ENCODE measurements at regions not wholly inside any gene's neighbourhood (a gene's known extent, or its start where the extent isn't known, plus 50 kb on each side); places are given as distances from the start of the nearest gene placed in this dataset.
"Not testable (repeated sequence)": the region's sequence is repeated elsewhere in the genome, so short reads cannot be mapped to it uniquely, and the experiment has no call there.

- H3K9me3 Mint-ChIP-seq, result peaks cover 4 to 13% (median 9%) of the 10 kb centered on the region in 3 donors
- CTCF ChIA-PET, result interaction anchor here in 1 of 2 donors (0.7 kb wide), 1 partner anchor 35 kb away, joined by 3 read pairs; no protein-coding TSS in a partner anchor
- H3K4me3 ChIP-seq (ENCODE audit: control insufficient read depth in 1 of 2, extremely low read depth in 1 of 2, low read length in 1 of 2), result no peak overlapping the region
- H3K27me3 ChIP-seq (replicated peaks in 1 of 2; ENCODE audit: control insufficient read depth in 2 of 2, extremely low read depth in 1 of 2, insufficient read depth in 2 of 2, low read length in 1 of 2), result no peaks in the 10 kb centered on the region
- H3K4me3 Mint-ChIP-seq, result no peak overlapping the region
- no peaks in the 10 kb centered on the region for H3K4me1 ChIP-seq (ENCODE audit: control insufficient read depth in 1 of 2, extremely low read depth in 1 of 2, insufficient read depth in 2 of 2, low read length in 2 of 2)
- no peak for DNase-seq
- no peaks in the 10 kb centered on the region for H3K36me3 Mint-ChIP-seq
- POLR2A ChIA-PET, result no interaction called here
- no peaks in the 10 kb centered on the region for H3K27me3 Mint-ChIP-seq
- no peak overlapping the region for H3K27ac ChIP-seq (ENCODE audit: low read length)
- no peaks in the 10 kb centered on the region for H3K9me3 ChIP-seq
- ATAC-seq (replicated peaks in 1 of 4), result no peak
- H3K4me1 Mint-ChIP-seq, result no peaks in the 10 kb centered on the region
- no peak overlapping the region for H3K27ac Mint-ChIP-seq
- H3K36me3 ChIP-seq (ENCODE audit: control insufficient read depth in 2 of 2, extremely low read depth in 1 of 2, insufficient read depth in 1 of 2, low read length in 1 of 2), result no peaks in the 10 kb centered on the region
- WGBS (ENCODE audit: insufficient coverage), result no CpG with 5 or more reads among the region's 1 CpG
These were observed 162.6 kb downstream of the MMUT start for GRCh38 chr6:49300443-49300842.

DNA sequence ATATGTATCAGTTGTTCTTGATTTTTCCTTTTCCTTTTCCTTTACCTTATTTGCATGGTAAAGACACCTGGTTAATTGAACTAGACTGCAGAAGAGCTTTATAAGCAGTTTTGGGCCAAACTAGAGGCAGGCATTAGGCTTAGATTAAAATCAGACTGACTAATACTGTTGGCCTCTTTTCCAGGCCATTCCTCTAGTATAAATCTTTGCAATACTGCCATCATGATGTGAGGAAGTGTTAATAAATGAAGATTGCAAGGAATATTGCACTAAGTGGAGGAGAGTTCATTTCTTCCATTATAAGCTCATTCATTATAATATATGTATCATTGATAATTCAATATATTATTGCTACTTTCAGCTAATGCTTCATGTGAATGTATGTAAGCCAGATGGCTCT is 163.8 kb downstream of the MMUT start:
- ATAC-seq (replicated peaks in 1 of 4) (no peak), DNase-seq (no peak)
- Histone ChIP-seq H3K27me3 (replicated peaks in 1 of 2; ENCODE audit: control insufficient read depth in 2 of 2, extremely low read depth in 1 of 2, insufficient read depth in 2 of 2, low read length in 1 of 2) (no peaks in the 10 kb centered on the region), H3K27ac (ENCODE audit: low read length) (no peak overlapping the region), H3K9me3 (no peaks in the 10 kb centered on the region), H3K4me1 (ENCODE audit: control insufficient read depth in 1 of 2, extremely low read depth in 1 of 2, insufficient read depth in 2 of 2, low read length in 2 of 2) (no peaks in the 10 kb centered on the region), H3K36me3 (ENCODE audit: control insufficient read depth in 2 of 2, extremely low read depth in 1 of 2, insufficient read depth in 1 of 2, low read length in 1 of 2) (no peaks in the 10 kb centered on the region), H3K4me3 (ENCODE audit: control insufficient read depth in 1 of 2, extremely low read depth in 1 of 2, low read length in 1 of 2) (no peak overlapping the region)
- Mint-ChIP-seq H3K4me3 (no peak overlapping the region), H3K27me3 (no peaks in the 10 kb centered on the region), H3K4me1 (no peaks in the 10 kb centered on the region), H3K9me3 (peaks cover 4 to 10% (median 9%) of the 10 kb centered on the region in 3 donors), H3K36me3 (no peaks in the 10 kb centered on the region), H3K27ac (no peak overlapping the region)
- POLR2A ChIA-PET, result no interaction called here
- CTCF ChIA-PET, result no interaction called here

- H3K9me3 Mint-ChIP-seq, result peaks cover 3 to 5% (median 5%) of the 10 kb centered on the region in 3 donors
These were observed 178.9 kb downstream of the MMUT start for GRCh38 chr6:49284180-49284579.

GRCh38 chr6:49274809-49275769 is 188.0 kb downstream of the MMUT start:
- ATAC-seq (replicated peaks in 1 of 4); H3K9me3 ChIP-seq; H3K27ac ChIP-seq (ENCODE audit: low read length); POLR2A ChIA-PET; H3K36me3 ChIP-seq (ENCODE audit: control insufficient read depth in 2 of 2, extremely low read depth in 1 of 2, insufficient read depth in 1 of 2, low read length in 1 of 2); H3K4me3 Mint-ChIP-seq; H3K27ac Mint-ChIP-seq; H3K36me3 Mint-ChIP-seq; H3K4me1 Mint-ChIP-seq; H3K27me3 ChIP-seq (replicated peaks in 1 of 2; ENCODE audit: control insufficient read depth in 2 of 2, extremely low read depth in 1 of 2, insufficient read depth in 2 of 2, low read length in 1 of 2); H3K4me3 ChIP-seq (ENCODE audit: control insufficient read depth in 1 of 2, extremely low read depth in 1 of 2, low read length in 1 of 2); H3K4me1 ChIP-seq (ENCODE audit: control insufficient read depth in 1 of 2, extremely low read depth in 1 of 2, insufficient read depth in 2 of 2, low read length in 2 of 2); H3K27me3 Mint-ChIP-seq; DNase-seq; CTCF ChIA-PET: not testable (repeated sequence)
- H3K9me3 Mint-ChIP-seq, result peaks cover 12% of the 10 kb centered on the region in 3 donors
- 87% methylated on average over 21 of the region's 27 CpGs for WGBS (ENCODE audit: insufficient coverage)

More at GRCh38 chr6:49284180-49284579, 178.9 kb downstream of the MMUT start:
- DNase-seq (no peak), ATAC-seq (replicated peaks in 1 of 4) (no peak)
- Histone ChIP-seq H3K9me3 (no peaks in the 10 kb centered on the region), H3K4me1 (ENCODE audit: control insufficient read depth in 1 of 2, extremely low read depth in 1 of 2, insufficient read depth in 2 of 2, low read length in 2 of 2) (no peaks in the 10 kb centered on the region), H3K36me3 (ENCODE audit: control insufficient read depth in 2 of 2, extremely low read depth in 1 of 2, insufficient read depth in 1 of 2, low read length in 1 of 2) (no peaks in the 10 kb centered on the region), H3K27me3 (replicated peaks in 1 of 2; ENCODE audit: control insufficient read depth in 2 of 2, extremely low read depth in 1 of 2, insufficient read depth in 2 of 2, low read length in 1 of 2) (no peaks in the 10 kb centered on the region), H3K27ac (ENCODE audit: low read length) (no peak overlapping the region), H3K4me3 (ENCODE audit: control insufficient read depth in 1 of 2, extremely low read depth in 1 of 2, low read length in 1 of 2) (no peak overlapping the region)
- CTCF ChIA-PET, result no interaction called here
- POLR2A ChIA-PET, result no interaction called here
- Mint-ChIP-seq H3K36me3 (no peaks in the 10 kb centered on the region), H3K27me3 (no peaks in the 10 kb centered on the region), H3K27ac (no peak overlapping the region), H3K4me1 (no peaks in the 10 kb centered on the region), H3K4me3 (no peak overlapping the region)
- no CpG with 5 or more reads among the region's 1 CpG for WGBS (ENCODE audit: insufficient coverage)

GRCh38 chr6:49269190-49269589 is 193.9 kb downstream of the MMUT start:
- no peak for ATAC-seq (replicated peaks in 1 of 4)
- DNase-seq, result no peak
- ChIA-PET POLR2A (no interaction called here), CTCF (no interaction called here)
- Mint-ChIP-seq H3K27me3 (no peaks in the 10 kb centered on the region), H3K4me1 (no peaks in the 10 kb centered on the region), H3K4me3 (no peak overlapping the region), H3K9me3 (peaks cover 0 to 4% (median 3%) of the 10 kb centered on the region in 3 donors), H3K27ac (no peak overlapping the region), H3K36me3 (no peaks in the 10 kb centered on the region)
- Histone ChIP-seq H3K36me3 (ENCODE audit: control insufficient read depth in 2 of 2, extremely low read depth in 1 of 2, insufficient read depth in 1 of 2, low read length in 1 of 2) (no peaks in the 10 kb centered on the region), H3K4me3 (ENCODE audit: control insufficient read depth in 1 of 2, extremely low read depth in 1 of 2, low read length in 1 of 2) (no peak overlapping the region), H3K27ac (ENCODE audit: low read length) (no peak overlapping the region), H3K9me3 (no peaks in the 10 kb centered on the region), H3K4me1 (ENCODE audit: control insufficient read depth in 1 of 2, extremely low read depth in 1 of 2, insufficient read depth in 2 of 2, low read length in 2 of 2) (no peaks in the 10 kb centered on the region), H3K27me3 (replicated peaks in 1 of 2; ENCODE audit: control insufficient read depth in 2 of 2, extremely low read depth in 1 of 2, insufficient read depth in 2 of 2, low read length in 1 of 2) (no peaks in the 10 kb centered on the region)
- no CpG with 5 or more reads among the region's 2 CpGs for WGBS (ENCODE audit: insufficient coverage)

- H3K27me3 ChIP-seq (replicated peaks in 1 of 2; ENCODE audit: control insufficient read depth in 2 of 2, extremely low read depth in 1 of 2, insufficient read depth in 2 of 2, low read length in 1 of 2), result no peaks in the 10 kb centered on the region
- Mint-ChIP-seq H3K36me3 (no peaks in the 10 kb centered on the region), H3K9me3 (peaks cover under 1 to 3% (median under 1%) of the 10 kb centered on the region in 3 donors), H3K4me1 (no peaks in the 10 kb centered on the region), H3K4me3 (no peak overlapping the region), H3K27ac (no peak overlapping the region), H3K27me3 (no peaks in the 10 kb centered on the region)
- ChIA-PET POLR2A (interaction anchor here in 1 of 2 donors (0.6 kb wide), 1 partner anchor 27 kb away, joined by 3 read pairs; no protein-coding TSS in a partner anchor), CTCF (no interaction called here)
- H3K36me3 ChIP-seq (ENCODE audit: control insufficient read depth in 2 of 2, extremely low read depth in 1 of 2, insufficient read depth in 1 of 2, low read length in 1 of 2), result no peaks in the 10 kb centered on the region
- no peak for DNase-seq
- WGBS (ENCODE audit: insufficient coverage), result 77% methylated on average over 8 of the region's 8 CpGs
- H3K4me1 ChIP-seq (ENCODE audit: control insufficient read depth in 1 of 2, extremely low read depth in 1 of 2, insufficient read depth in 2 of 2, low read length in 2 of 2), result no peaks in the 10 kb centered on the region
- no peak overlapping the region for H3K27ac ChIP-seq (ENCODE audit: low read length)
- no peak overlapping the region for H3K4me3 ChIP-seq (ENCODE audit: control insufficient read depth in 1 of 2, extremely low read depth in 1 of 2, low read length in 1 of 2)
- H3K9me3 ChIP-seq, result no peaks in the 10 kb centered on the region
- ATAC-seq (replicated peaks in 1 of 4), result no peak
These were observed 198.1 kb downstream of the MMUT start for GRCh38 chr6:49264909-49265308.
